ENCODE measurements at regions not wholly inside any gene's neighbourhood (a gene's known extent, or its start where the extent isn't known, plus 50 kb on each side); places are given as distances from the start of the nearest gene placed in this dataset.

- TF ChIP-seq, protein P1, sequence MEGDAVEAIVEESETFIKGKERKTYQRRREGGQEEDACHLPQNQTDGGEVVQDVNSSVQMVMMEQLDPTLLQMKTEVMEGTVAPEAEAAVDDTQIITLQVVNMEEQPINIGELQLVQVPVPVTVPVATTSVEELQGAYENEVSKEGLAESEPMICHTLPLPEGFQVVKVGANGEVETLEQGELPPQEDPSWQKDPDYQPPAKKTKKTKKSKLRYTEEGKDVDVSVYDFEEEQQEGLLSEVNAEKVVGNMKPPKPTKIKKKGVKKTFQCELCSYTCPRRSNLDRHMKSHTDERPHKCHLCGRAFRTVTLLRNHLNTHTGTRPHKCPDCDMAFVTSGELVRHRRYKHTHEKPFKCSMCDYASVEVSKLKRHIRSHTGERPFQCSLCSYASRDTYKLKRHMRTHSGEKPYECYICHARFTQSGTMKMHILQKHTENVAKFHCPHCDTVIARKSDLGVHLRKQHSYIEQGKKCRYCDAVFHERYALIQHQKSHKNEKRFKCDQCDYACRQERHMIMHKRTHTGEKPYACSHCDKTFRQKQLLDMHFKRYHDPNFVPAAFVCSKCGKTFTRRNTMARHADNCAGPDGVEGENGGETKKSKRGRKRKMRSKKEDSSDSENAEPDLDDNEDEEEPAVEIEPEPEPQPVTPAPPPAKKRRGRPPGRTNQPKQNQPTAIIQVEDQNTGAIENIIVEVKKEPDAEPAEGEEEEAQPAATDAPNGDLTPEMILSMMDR (IDR thresholded peaks at IDR 0.05), result no peak
- TF ChIP-seq POLR2A (IDR thresholded peaks at IDR 0.05), result no peak
Measured at GRCh38 chr7:86431761-86432160, 211.9 kb upstream of the GRM3 start.
